SK-N-MC (cell line): ENCODE measurements at regions not wholly inside any gene's neighbourhood (a gene's known extent, or its start where the extent isn't known, plus 50 kb on each side); places are given as distances from the start of the nearest gene placed in this dataset.

Experiments
- DNase-seq: peaks from one replicate; pipeline ENCODE4 v3.0.0-alpha.2; 2011; ENCODE audit warnings: low read depth, low spot score
- H3K27ac ChIP-seq: fragments of 200-600 bp; sonication (generic); 2 replicates; pipeline ENCODE4 v1.5.1; 2016; ENCODE audit warnings: mixed run types
- H3K36me3 ChIP-seq: fragments of 200-600 bp; sonication (generic); 2 replicates; pipeline ENCODE4 v1.6.1; 2017; ENCODE audit warnings: antibody characterized with exemption, low read length, mixed read lengths; ENCODE audit not compliant: insufficient read depth
- H3K4me3 ChIP-seq: fragments of 200-600 bp; sonication (generic); 2 replicates; pipeline ENCODE4 v1.5.1; 2016
- H3K9ac ChIP-seq: fragments of 200-600 bp; sonication (generic); 2 replicates; pipeline ENCODE4 v1.8.0; 2017; ENCODE audit warnings: mixed run types, mixed read lengths; ENCODE audit not compliant: insufficient read length
- H3K9me3 ChIP-seq: fragments of 200-600 bp; sonication (generic); 2 replicates; pipeline ENCODE4 v1.6.1; 2017; ENCODE audit warnings: low read depth, mild to moderate bottlenecking, antibody characterized with exemption, low read length, moderate library complexity, mixed read lengths
- EZH2 ChIP-seq: fragments of 200-600 bp; sonication (generic); IDR thresholded peaks from one replicate; pipeline ENCODE4 v1.6.1; 2017; ENCODE audit warnings: antibody characterized with exemption
- FOXP2 ChIP-seq: optimal IDR thresholded peaks from 2 replicates; pipeline ENCODE3; 2011; ENCODE audit warnings: mild to moderate bottlenecking, moderate library complexity; ENCODE audit not compliant: insufficient read depth; ENCODE audit errors: extremely low read length, control extremely low read depth
- POLR2AphosphoS5 ChIP-seq: IDR thresholded peaks from 2 replicates; pipeline ENCODE4 v1.6.1; 2012; ENCODE audit warnings: mild to moderate bottlenecking, low read depth, low read length, borderline replicate concordance

GRCh38 chr11:106451228-106451922, 373.9 kb downstream of the AASDHPPT start:
- TF ChIP-seq POLR2AphosphoS5 (no peak), EZH2 (no peak), FOXP2 (no peak)
- H3K27ac ChIP-seq: no peak overlapping the region
- DNase-seq: no peak
- no peak overlapping the region for H3K9ac ChIP-seq
- H3K9me3 ChIP-seq: no peaks in the 10 kb centered on the region
- no peak overlapping the region for H3K4me3 ChIP-seq
- H3K36me3 ChIP-seq: no peaks in the 10 kb centered on the region

DNA sequence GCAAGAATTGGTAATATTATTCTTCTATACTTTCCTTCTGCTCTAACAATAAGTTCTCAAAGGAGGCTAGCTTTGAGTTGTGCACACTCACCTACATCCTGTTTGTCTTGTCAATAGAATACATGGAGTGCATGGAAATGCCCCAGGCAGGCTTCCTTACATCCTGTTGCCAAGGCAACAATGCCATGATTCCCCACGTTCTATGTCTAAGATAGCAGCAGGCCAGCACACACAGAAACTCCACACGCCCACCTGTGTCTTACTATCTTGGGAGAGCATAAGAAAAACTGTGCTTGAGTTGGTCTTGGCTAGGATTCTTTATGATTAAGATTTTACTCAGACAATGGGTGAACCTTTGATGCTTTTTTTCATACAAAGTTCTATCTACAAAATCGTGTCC, 379.2 kb downstream of the AASDHPPT start:
- Histone ChIP-seq H3K9ac (no peak overlapping the region), H3K27ac (no peak overlapping the region), H3K36me3 (no peaks in the 10 kb centered on the region), H3K4me3 (no peak overlapping the region), H3K9me3 (no peaks in the 10 kb centered on the region)
- no peak for DNase-seq
- TF ChIP-seq FOXP2: no peak
- no peak for TF ChIP-seq EZH2
- TF ChIP-seq POLR2AphosphoS5: no peak

DNA sequence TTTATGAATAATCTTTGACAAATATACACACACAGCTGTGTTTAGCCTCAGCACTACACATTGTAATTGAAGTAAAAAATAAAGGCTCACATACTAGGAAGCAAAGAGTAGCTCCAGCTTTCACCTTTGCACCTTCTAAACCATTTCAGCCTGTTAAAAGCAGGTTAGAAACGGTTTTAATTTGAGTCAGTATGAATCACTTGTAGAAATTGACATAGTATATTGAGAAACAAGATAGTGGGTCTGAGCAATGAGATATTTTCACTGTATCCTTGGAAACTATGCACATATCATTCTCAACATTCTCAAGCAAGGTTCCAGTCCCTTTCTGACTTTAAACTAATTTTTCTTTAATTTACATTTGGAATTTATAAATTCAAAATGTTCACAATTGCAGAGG, 380.3 kb downstream of the AASDHPPT start:
- DNase-seq: no peak
- no peak overlapping the region for H3K27ac ChIP-seq
- H3K9me3 ChIP-seq: no peaks in the 10 kb centered on the region
- no peak overlapping the region for H3K9ac ChIP-seq
- H3K36me3 ChIP-seq: no peaks in the 10 kb centered on the region
- no peak for TF ChIP-seq EZH2
- TF ChIP-seq FOXP2: no peak
- TF ChIP-seq POLR2AphosphoS5: no peak
- no peak overlapping the region for H3K4me3 ChIP-seq

GRCh38 chr11:106459135-106459534, 381.7 kb downstream of the AASDHPPT start:
- no peak for DNase-seq
- TF ChIP-seq EZH2 (no peak), POLR2AphosphoS5 (no peak), FOXP2 (no peak)
- Histone ChIP-seq H3K9me3 (no peaks in the 10 kb centered on the region), H3K4me3 (no peak overlapping the region), H3K36me3 (no peaks in the 10 kb centered on the region), H3K9ac (no peak overlapping the region), H3K27ac (no peak overlapping the region)

GRCh38 chr11:106461148-106461691, 383.8 kb downstream of the AASDHPPT start:
- no peaks in the 10 kb centered on the region for H3K9me3 ChIP-seq
- DNase-seq: no peak
- no peak overlapping the region for H3K9ac ChIP-seq
- H3K36me3 ChIP-seq: no peaks in the 10 kb centered on the region
- no peak for TF ChIP-seq EZH2
- no peak for TF ChIP-seq POLR2AphosphoS5
- TF ChIP-seq FOXP2: no peak
- H3K4me3 ChIP-seq: no peak overlapping the region
- no peak overlapping the region for H3K27ac ChIP-seq

DNA sequence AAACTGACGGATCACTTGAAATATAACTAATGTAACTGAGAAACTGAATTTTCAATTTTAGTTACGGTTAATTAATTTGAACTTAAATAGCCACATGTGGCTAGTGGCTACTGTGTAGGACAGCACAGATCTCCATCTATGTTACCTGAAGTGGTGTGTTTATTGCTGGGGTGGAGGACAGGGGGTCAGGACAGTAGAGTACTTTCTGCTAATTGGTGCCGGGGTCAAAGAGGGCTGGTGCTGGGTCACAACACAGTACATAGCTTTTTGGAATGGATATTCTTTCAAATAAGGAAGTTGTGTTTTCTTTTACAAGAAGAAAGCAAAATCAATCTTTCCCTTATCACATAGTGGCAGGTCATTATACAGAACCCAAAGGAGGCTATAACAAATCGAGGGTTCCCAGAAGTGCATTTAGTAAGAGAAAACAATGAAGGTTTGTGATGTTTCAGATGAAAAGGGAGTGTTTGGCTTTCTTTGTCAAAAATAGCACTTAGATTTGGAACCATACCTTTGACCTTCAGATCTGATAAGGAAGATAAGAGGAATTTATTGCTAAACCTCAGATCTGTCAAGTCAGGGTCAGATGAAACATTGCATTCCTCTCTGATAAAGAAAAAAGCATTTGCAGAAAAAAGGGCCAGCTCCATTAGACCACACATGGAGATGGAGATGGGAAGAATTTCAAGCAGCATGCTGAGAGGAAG, 384.5 kb downstream of the AASDHPPT start:
- Histone ChIP-seq H3K9me3 (no peaks in the 10 kb centered on the region), H3K36me3 (no peaks in the 10 kb centered on the region), H3K9ac (no peak overlapping the region), H3K4me3 (no peak overlapping the region), H3K27ac (no peak overlapping the region)
- no peak for TF ChIP-seq FOXP2
- no peak for TF ChIP-seq EZH2
- no peak for TF ChIP-seq POLR2AphosphoS5
- DNase-seq: no peak

DNA sequence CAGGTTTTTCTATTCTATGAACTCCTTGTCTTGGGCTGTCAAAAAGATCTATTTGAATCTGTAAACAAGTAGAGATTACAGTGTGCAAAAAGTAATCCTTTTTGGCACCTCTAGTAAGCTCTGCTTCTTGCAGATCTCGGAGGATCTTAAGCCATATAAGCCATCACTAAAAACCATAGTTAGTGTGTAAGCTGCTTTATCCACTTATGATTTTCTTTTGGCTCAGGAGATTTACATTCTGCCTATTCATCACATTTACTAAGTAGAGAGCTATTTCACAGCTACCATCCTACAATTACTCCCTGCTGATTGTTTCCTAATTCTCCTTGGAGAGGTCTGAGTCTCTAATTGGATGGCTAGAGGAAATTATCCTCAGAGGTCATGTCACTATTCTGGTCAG, 385.7 kb downstream of the AASDHPPT start:
- H3K36me3 ChIP-seq: no peaks in the 10 kb centered on the region
- no peaks in the 10 kb centered on the region for H3K9me3 ChIP-seq
- H3K4me3 ChIP-seq: no peak overlapping the region
- DNase-seq: no peak
- no peak overlapping the region for H3K9ac ChIP-seq
- H3K27ac ChIP-seq: no peak overlapping the region
- TF ChIP-seq POLR2AphosphoS5 (no peak), EZH2 (no peak), FOXP2 (no peak)

GRCh38 chr11:106463796-106464201, 386.3 kb downstream of the AASDHPPT start:
- no peak for DNase-seq
- no peaks in the 10 kb centered on the region for H3K36me3 ChIP-seq
- H3K27ac ChIP-seq: no peak overlapping the region
- H3K9ac ChIP-seq: no peak overlapping the region
- H3K9me3 ChIP-seq: no peaks in the 10 kb centered on the region
- no peak overlapping the region for H3K4me3 ChIP-seq
- TF ChIP-seq EZH2 (no peak), FOXP2 (no peak), POLR2AphosphoS5 (no peak)

DNA sequence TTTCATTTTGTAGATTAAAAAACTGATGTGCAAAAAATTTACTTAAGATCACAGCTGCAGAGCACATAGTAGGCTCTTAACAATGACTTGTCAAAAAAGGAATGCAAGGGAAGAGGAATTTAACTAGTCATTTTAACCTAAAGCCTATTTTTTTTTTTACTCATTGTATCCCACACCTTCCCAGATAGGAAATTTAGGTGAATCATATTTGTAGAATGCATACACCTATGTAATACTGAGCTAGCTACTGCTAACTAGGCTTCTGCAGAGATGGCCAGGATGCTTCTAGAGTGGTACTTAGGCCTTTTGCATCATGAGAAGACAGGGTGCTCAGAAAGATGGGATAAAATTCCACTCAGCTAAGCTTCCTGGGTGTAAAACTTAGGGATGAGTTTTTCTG, 387.3 kb downstream of the AASDHPPT start:
- Histone ChIP-seq H3K4me3 (no peak overlapping the region), H3K36me3 (no peaks in the 10 kb centered on the region), H3K9ac (no peak overlapping the region), H3K27ac (no peak overlapping the region), H3K9me3 (no peaks in the 10 kb centered on the region)
- TF ChIP-seq FOXP2: no peak
- DNase-seq: no peak
